ENCODE measurements at regions not wholly inside any gene's neighbourhood (a gene's known extent, or its start where the extent isn't known, plus 50 kb on each side); places are given as distances from the start of the nearest gene placed in this dataset.
A peak's percentile ranks its signal among the peaks of the same experiment; 100 is the strongest.

GRCh38 chr2:216286616-216287231 lies 85.6 kb downstream of the MARCHF4 start:
- Histone ChIP-seq H3K27ac (peak overlapping the region in 1 of 2 experiments; percentile 59; a peak in 2 of 6 replicates), H3K4me3 (no peak overlapping the region), H3K4me1 (peaks cover 11% of the 10 kb centered on the region), H3K4me2 (peak overlapping the region; percentile 40; the same call in 2 of the 3 replicates), H3K9me3 (no peaks in the 10 kb centered on the region)
- DNase-seq (ENCODE audit: low read depth in 1 of 2, low spot score in 1 of 2) (peak in 1 of 2 experiments; percentile 6), FAIRE-seq (no peak), ATAC-seq (no peak)
- POLR2A ChIA-PET: interaction anchor here (1.0 kb wide), 1 partner anchor 125 kb away, joined by 3 read pairs; the partner anchor contains the start of gene SMARCAL1
- CTCF ChIA-PET: interaction anchor here (0.6 to 1.8 kb wide), 3 partner anchors 22 to 1698 kb away, joined by 3 to 5 read pairs (median 4); no protein-coding TSS in a partner anchor
- 56% methylated on average over 8 of the region's 8 CpGs for WGBS (ENCODE audit: missing lambda C conversion rate)
- TF ChIP-seq BCL3 (IDR thresholded peaks at IDR 0.05): no peak

- H3K4me2 ChIP-seq: no peak overlapping the region
- H3K9me3 ChIP-seq: no peaks in the 10 kb centered on the region
- ATAC-seq: no peak
- peaks cover 11% of the 10 kb centered on the region for H3K4me1 ChIP-seq
- H3K27ac ChIP-seq: no peak overlapping the region
- ChIA-PET POLR2A (no interaction called here), CTCF (interaction anchor here (1.0 to 1.8 kb wide), 2 partner anchors 11 to 23 kb away, joined by 3 to 4 read pairs; no protein-coding TSS in a partner anchor)
- DNase-seq (ENCODE audit: low read depth in 1 of 2, low spot score in 1 of 2): no peak
- no peak for TF ChIP-seq E2F6 (IDR thresholded peaks at IDR 0.05; ENCODE audit: borderline replicate concordance, low read depth)
- no peak for TF ChIP-seq EHF (CRISPR knock-in tag; IDR thresholded peaks at IDR 0.05)
- no peak for TF ChIP-seq ZSCAN20 (CRISPR knock-in tag; IDR thresholded peaks at IDR 0.05)
- no peak for TF ChIP-seq HEYL (CRISPR knock-in tag; IDR thresholded peaks at IDR 0.05)
- TF ChIP-seq KDM5A (IDR thresholded peaks at IDR 0.05): no peak
- TF ChIP-seq CHD2 (IDR thresholded peaks at IDR 0.05; ENCODE audit: low read length, partially characterized antibody): no peak
- no peak for TF ChIP-seq MAZ (IDR thresholded peaks at IDR 0.05; ENCODE audit: borderline replicate concordance, low read depth, low read length)
- no peak for TF ChIP-seq EP300 (IDR thresholded peaks at IDR 0.05)
- no peak for TF ChIP-seq HMGXB4 (CRISPR knock-in tag; IDR thresholded peaks at IDR 0.05; ENCODE audit: borderline replicate concordance)
- TF ChIP-seq RARB (CRISPR knock-in tag; IDR thresholded peaks at IDR 0.05): no peak
- no peak for TF ChIP-seq HOXB5 (CRISPR knock-in tag; IDR thresholded peaks at IDR 0.05)
- no peak for TF ChIP-seq USF2 (IDR thresholded peaks at IDR 0.05)
- TF ChIP-seq BHLHE40 (IDR thresholded peaks at IDR 0.05; ENCODE audit: low read depth, low read length): no peak
- TF ChIP-seq NR3C1 (IDR thresholded peaks at IDR 0.05): no peak
- TF ChIP-seq FOSB (CRISPR knock-in tag; IDR thresholded peaks at IDR 0.05): no peak
- TF ChIP-seq MAX (IDR thresholded peaks at IDR 0.05): no peak
- no peak for TF ChIP-seq FOSL2 (IDR thresholded peaks at IDR 0.05)
- TF ChIP-seq FOSL2 (CRISPR knock-in tag; IDR thresholded peaks at IDR 0.05): no peak
- no peak for TF ChIP-seq POLR2A (IDR thresholded peaks at IDR 0.05; ENCODE audit: low read length)
- TF ChIP-seq TP53 (CRISPR knock-in tag; IDR thresholded peaks at IDR 0.05): no peak
- FAIRE-seq: no peak
- WGBS (ENCODE audit: missing lambda C conversion rate): 82% methylated on average over 7 of the region's 7 CpGs
- no peak overlapping the region for H3K4me3 ChIP-seq
Measured at GRCh38 chr2:216285701-216286100, 86.6 kb downstream of the MARCHF4 start.
